ENCODE measurements at regions not wholly inside any gene's neighbourhood (a gene's known extent, or its start where the extent isn't known, plus 50 kb on each side); places are given as distances from the start of the nearest gene placed in this dataset.

GRCh38 chr12:25768151-25768550, 190.3 kb upstream of the RASSF8 start:
- TF ChIP-seq POLR2A (IDR thresholded peaks at IDR 0.05) = no peak
- no peak for TF ChIP-seq CTCF (IDR thresholded peaks at IDR 0.05 in 4 of 5, conservative IDR thresholded peaks at IDR 0.05 in 1 of 5)

Measured in gastrocnemius medialis (tissue), 4 donors.